Right lobe of liver (tissue), 4 donors: ENCODE measurements at regions not wholly inside any gene's neighbourhood (a gene's known extent, or its start where the extent isn't known, plus 50 kb on each side); places are given as distances from the start of the nearest gene placed in this dataset.

Experiments used
- CTCF ChIP-seq, 4 donors: fragments of 200-600 bp in 3 of 4; fragments of 450-650 bp in 1 of 4; IDR thresholded peaks; one replicate each; pipeline versions ENCODE4 v1.5.1 to v1.8.0; 2016 to 2022; ENCODE audit warnings: antibody characterized with exemption in 4 of 4, mild to moderate bottlenecking in 2 of 4
- POLR2A ChIP-seq: fragments of 450-650 bp; IDR thresholded peaks from one replicate; pipeline ENCODE4 v1.6.1; 2017; ENCODE audit warnings: antibody characterized with exemption, mild to moderate bottlenecking
- donor health status: DM: no; HTN: no; CAD: no.
- donor health status: DM: no; HTN: no; CAD: no.
- donor health status: DM: no; HTN: yes; CAD: no.

- TF ChIP-seq CTCF (IDR thresholded peaks at IDR 0.05) (no peak), POLR2A (no peak)
These were observed 324.0 kb upstream of the MON1B start for GRCh38 chr16:76866994-76867393.
